Choroid plexus epithelial cell (primary cell): ENCODE measurements at regions not wholly inside any gene's neighbourhood (a gene's known extent, or its start where the extent isn't known, plus 50 kb on each side); places are given as distances from the start of the nearest gene placed in this dataset.

Experiments used
- DNase-seq: peaks from one replicate; pipeline ENCODE4 v3.0.0-alpha.2; 2010; ENCODE audit warnings: low read depth
- H3K4me3 ChIP-seq: 2 replicates; pipeline ENCODE4 v1.5.1; 2011; ENCODE audit warnings: low read depth, mild to moderate bottlenecking, control low read depth, low read length, moderate library complexity
- TF ChIP-seq, protein P1 (sequence below): conservative IDR thresholded peaks from 2 replicates; pipeline ENCODE4 v1.5.1; 2011; ENCODE audit warnings: low read depth, mild to moderate bottlenecking, control low read depth, inconsistent platforms, low read length, moderate library complexity

DNA sequence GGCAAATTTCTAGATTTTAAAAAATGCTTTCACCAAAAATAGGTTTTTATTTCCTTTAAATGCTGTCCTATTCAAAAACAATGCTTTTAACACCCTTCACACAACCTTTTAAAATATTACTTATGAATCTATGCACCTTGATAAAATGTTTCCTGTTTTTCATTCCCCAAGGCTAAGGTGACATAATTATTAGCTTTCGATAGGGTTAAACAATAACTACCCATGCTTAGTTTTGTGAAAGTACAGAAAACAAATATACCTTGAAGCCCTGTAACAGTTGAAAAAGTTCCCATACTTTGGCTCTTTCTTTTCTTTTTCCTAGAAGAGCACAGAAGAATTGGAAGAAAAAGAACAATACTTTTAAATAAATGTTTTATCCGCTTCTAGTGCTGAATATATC is 54.9 kb upstream of the ITPRID2 start:
- no peak for DNase-seq
- no peak overlapping the region for H3K4me3 ChIP-seq
- TF ChIP-seq, protein P1, sequence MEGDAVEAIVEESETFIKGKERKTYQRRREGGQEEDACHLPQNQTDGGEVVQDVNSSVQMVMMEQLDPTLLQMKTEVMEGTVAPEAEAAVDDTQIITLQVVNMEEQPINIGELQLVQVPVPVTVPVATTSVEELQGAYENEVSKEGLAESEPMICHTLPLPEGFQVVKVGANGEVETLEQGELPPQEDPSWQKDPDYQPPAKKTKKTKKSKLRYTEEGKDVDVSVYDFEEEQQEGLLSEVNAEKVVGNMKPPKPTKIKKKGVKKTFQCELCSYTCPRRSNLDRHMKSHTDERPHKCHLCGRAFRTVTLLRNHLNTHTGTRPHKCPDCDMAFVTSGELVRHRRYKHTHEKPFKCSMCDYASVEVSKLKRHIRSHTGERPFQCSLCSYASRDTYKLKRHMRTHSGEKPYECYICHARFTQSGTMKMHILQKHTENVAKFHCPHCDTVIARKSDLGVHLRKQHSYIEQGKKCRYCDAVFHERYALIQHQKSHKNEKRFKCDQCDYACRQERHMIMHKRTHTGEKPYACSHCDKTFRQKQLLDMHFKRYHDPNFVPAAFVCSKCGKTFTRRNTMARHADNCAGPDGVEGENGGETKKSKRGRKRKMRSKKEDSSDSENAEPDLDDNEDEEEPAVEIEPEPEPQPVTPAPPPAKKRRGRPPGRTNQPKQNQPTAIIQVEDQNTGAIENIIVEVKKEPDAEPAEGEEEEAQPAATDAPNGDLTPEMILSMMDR, result no peak

- no peak for DNase-seq
- TF ChIP-seq, protein P1, result no peak
- H3K4me3 ChIP-seq, result no peak overlapping the region
Observed at GRCh38 chr2:181837563-181837962, 54.0 kb upstream of the ITPRID2 start.

DNA sequence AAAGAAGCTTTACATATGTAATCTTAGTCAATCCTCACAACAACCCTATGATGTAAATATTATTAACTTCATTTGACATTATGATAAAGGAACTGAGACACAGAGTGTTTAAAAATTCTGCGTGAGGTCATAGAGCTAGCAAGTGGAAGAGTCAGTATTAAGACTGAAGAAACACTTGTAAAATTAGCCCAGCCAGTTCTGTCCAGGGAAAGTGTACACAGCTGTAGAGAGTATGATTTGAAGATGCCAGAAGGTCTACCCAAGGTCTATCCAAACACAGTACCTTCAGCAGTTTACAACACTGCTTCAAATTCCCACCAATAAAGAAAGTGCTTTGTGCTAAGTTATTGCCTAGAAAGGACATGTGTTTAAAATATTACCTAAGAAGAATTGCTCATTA is 51.7 kb upstream of the ITPRID2 start:
- DNase-seq, result no peak
- no peak overlapping the region for H3K4me3 ChIP-seq
- TF ChIP-seq, protein P1, result no peak

- TF ChIP-seq, protein P1, result no peak
- H3K4me3 ChIP-seq, result no peak overlapping the region
- no peak for DNase-seq
Observed at GRCh38 chr2:181841079-181841478, 50.5 kb upstream of the ITPRID2 start.
